DND-41 (cell line): ENCODE measurements at regions not wholly inside any gene's neighbourhood (a gene's known extent, or its start where the extent isn't known, plus 50 kb on each side); places are given as distances from the start of the nearest gene placed in this dataset.

Experiments
- ATAC-seq: fragments of 200-7000 bp; cut with Tn5 transposase; 3 replicates; pipeline ENCODE4 v1.9.1; 2021; ENCODE audit warnings: low read depth; ENCODE audit not compliant: insufficient read depth
- DNase-seq: peaks from one replicate; pipeline ENCODE4 v3.0.0-alpha.2; 2020
- H2AFZ ChIP-seq: 2 replicates; pipeline ENCODE4 v1.6.0; 2012; ENCODE audit warnings: low read depth, low read length
- H3K27ac ChIP-seq: 2 replicates; pipeline ENCODE4 v1.5.1; 2012; ENCODE audit warnings: low read length, inconsistent platforms
- H3K27me3 ChIP-seq: fragments of 200-600 bp; sonication (generic); 2 replicates; pipeline ENCODE4 v1.6.0; 2012; ENCODE audit warnings: low read length, mild to moderate bottlenecking, inconsistent platforms; ENCODE audit not compliant: insufficient read depth, poor library complexity
- H3K36me3 ChIP-seq: 2 replicates; pipeline ENCODE4 v1.5.1; 2012; ENCODE audit warnings: low read length, inconsistent platforms; ENCODE audit not compliant: insufficient read depth
- H3K4me1 ChIP-seq: 2 replicates; pipeline ENCODE4 v1.5.1; 2012; ENCODE audit warnings: mild to moderate bottlenecking, low read length; ENCODE audit not compliant: insufficient read depth
- H3K4me2 ChIP-seq: 2 replicates; pipeline ENCODE4 v1.6.0; 2012; ENCODE audit warnings: mild to moderate bottlenecking, moderate library complexity, low read length, inconsistent platforms; ENCODE audit not compliant: insufficient read depth
- H3K4me3 ChIP-seq, 2 experiments: fragments of 200-600 bp in 1 of 2; shearing (Covaris generic) in 1 of 2; 2 replicates each; pipeline ENCODE4 v1.5.1; 2012 to 2016; ENCODE audit warnings: inconsistent platforms in 2 of 2, low read length in 2 of 2, mild to moderate bottlenecking in 2 of 2, low read depth in 1 of 2, moderate library complexity in 1 of 2
- H3K79me2 ChIP-seq: 2 replicates; pipeline ENCODE4 v1.6.0; 2012; ENCODE audit warnings: low read length, inconsistent platforms; ENCODE audit not compliant: insufficient read depth
- H3K9ac ChIP-seq: 2 replicates; pipeline ENCODE4 v1.6.0; 2012; ENCODE audit warnings: low read depth, mild to moderate bottlenecking, inconsistent platforms, low read length, moderate library complexity
- H3K9me3 ChIP-seq: 2 replicates; pipeline ENCODE4 v1.5.1; 2012; ENCODE audit warnings: low read length, moderate library complexity, mild to moderate bottlenecking, inconsistent platforms; ENCODE audit not compliant: insufficient read depth, severe bottlenecking
- H4K20me1 ChIP-seq: 2 replicates; pipeline ENCODE4 v1.6.0; 2012; ENCODE audit warnings: low read length; ENCODE audit not compliant: insufficient read depth
- EZH2 ChIP-seq: IDR thresholded peaks from 3 replicates; pipeline ENCODE4 v1.6.1; 2012; ENCODE audit warnings: borderline replicate concordance, low read depth, mild to moderate bottlenecking, moderate library complexity, low read length, inconsistent platforms; ENCODE audit not compliant: severe bottlenecking
- TF ChIP-seq, protein P1 (sequence below): IDR thresholded peaks from 2 replicates; pipeline ENCODE4 v1.5.1; 2012; ENCODE audit warnings: borderline replicate concordance, low read length, moderate library complexity, mild to moderate bottlenecking; ENCODE audit not compliant: poor library complexity, severe bottlenecking; ENCODE audit errors: extremely low read depth

DNA sequence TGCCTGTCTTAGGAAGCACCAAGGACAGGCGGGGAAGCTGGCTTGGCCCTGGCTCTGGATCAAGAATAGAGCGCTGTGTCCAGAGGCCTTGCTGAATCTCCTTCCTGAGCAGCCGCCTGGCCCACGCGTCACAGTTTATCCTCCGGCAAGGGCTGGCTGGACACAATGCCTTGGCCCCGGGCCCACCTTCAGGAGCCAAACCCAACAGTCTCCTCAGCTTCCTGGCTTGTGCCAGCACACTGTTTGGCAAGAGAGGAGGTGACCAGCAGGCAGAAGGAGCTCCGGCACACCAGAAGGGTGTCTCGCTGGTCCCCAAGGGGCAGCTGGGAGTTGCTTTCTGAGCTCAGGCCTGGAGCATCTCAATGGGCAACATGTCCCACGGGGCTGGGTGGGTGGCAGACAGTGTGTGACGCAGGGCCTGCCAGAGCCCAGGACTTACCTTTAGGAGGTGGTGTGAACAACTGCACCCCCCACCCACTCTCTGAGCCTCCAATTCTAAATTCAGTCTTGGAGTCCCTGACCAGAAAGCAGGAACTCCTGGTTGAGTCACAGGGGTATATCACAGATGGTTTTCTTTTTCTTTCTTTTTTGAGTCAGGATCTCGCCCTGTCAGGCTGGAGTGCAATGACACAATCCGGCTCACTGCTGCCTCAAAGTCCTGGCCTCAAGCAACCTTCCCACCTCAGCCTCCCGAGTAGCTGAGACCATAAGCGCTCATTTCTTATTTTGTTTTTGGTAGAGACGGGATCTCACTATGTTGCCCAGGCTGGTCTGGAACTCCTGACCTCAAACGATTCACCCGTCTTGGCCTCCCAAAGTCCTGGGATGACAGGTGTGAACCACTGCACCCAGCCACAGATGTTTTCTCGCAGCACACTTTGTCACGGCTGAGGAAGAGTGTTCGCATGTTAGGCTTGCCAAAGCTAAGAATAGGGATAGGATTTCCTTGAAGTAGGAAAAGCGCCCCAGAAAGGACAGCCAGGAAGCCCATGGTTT, 361.2 kb downstream of the BCOR start:
- Histone ChIP-seq H3K9ac (no peak overlapping the region), H3K27me3 (no peaks in the 10 kb centered on the region), H4K20me1 (no peaks in the 10 kb centered on the region), H3K4me2 (no peak overlapping the region), H3K4me3 (no peak overlapping the region), H2AFZ (no peak overlapping the region), H3K9me3 (no peaks in the 10 kb centered on the region), H3K36me3 (no peaks in the 10 kb centered on the region), H3K4me1 (no peaks in the 10 kb centered on the region), H3K27ac (no peak overlapping the region), H3K79me2 (no peaks in the 10 kb centered on the region)
- ATAC-seq (no peak), DNase-seq (no peak)
- no peak for TF ChIP-seq EZH2
- TF ChIP-seq, protein P1, sequence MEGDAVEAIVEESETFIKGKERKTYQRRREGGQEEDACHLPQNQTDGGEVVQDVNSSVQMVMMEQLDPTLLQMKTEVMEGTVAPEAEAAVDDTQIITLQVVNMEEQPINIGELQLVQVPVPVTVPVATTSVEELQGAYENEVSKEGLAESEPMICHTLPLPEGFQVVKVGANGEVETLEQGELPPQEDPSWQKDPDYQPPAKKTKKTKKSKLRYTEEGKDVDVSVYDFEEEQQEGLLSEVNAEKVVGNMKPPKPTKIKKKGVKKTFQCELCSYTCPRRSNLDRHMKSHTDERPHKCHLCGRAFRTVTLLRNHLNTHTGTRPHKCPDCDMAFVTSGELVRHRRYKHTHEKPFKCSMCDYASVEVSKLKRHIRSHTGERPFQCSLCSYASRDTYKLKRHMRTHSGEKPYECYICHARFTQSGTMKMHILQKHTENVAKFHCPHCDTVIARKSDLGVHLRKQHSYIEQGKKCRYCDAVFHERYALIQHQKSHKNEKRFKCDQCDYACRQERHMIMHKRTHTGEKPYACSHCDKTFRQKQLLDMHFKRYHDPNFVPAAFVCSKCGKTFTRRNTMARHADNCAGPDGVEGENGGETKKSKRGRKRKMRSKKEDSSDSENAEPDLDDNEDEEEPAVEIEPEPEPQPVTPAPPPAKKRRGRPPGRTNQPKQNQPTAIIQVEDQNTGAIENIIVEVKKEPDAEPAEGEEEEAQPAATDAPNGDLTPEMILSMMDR: no peak

DNA sequence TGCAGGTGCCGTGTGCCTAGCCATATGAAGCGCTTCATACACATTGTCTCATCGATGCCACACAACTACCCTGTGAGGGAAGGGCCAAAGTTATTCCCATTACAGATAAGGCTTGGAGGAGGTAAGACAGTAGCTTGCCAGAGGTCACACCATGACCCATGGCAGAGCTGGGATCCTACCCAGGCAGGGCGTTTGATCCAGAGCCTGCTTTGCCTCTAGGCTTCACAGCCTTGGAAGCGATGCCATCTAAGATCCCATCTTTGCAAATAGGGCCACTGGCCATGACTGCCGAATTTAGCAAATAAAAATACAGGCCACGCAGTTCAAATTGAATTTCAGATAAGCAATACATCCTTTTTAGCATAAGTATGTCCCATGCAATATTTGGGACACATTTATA, 358.2 kb downstream of the BCOR start:
- DNase-seq (no peak), ATAC-seq (no peak)
- Histone ChIP-seq H3K27me3 (no peaks in the 10 kb centered on the region), H3K4me2 (no peak overlapping the region), H3K4me1 (no peaks in the 10 kb centered on the region), H4K20me1 (no peaks in the 10 kb centered on the region), H3K9ac (no peak overlapping the region), H3K27ac (no peak overlapping the region), H3K4me3 (no peak overlapping the region), H2AFZ (no peak overlapping the region), H3K36me3 (no peaks in the 10 kb centered on the region), H3K79me2 (no peaks in the 10 kb centered on the region), H3K9me3 (no peaks in the 10 kb centered on the region)
- TF ChIP-seq, protein P1: no peak
- no peak for TF ChIP-seq EZH2

DNA sequence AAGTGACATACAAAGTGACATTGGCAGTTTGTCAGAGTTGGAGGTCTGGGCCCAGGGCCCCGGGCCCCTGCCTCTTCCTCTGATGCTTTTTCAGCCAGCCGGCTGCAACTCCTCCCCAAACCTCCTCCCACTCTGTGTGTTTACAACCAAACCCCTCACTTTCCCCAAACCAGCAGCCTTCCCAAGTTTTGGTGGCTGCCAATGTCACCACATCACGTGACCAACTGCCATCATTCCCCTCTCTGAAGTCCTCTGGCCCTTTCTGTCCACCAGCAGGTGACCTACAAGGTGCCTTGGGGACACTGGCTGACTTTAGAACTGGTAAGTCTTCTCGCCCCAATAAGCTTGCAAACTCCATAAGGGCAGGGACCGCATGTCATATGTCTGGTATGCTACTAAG, 357.7 kb downstream of the BCOR start:
- H3K36me3 ChIP-seq: no peaks in the 10 kb centered on the region
- TF ChIP-seq EZH2: no peak
- TF ChIP-seq, protein P1: no peak
- DNase-seq (no peak), ATAC-seq (no peak)
- H3K4me1 ChIP-seq: no peaks in the 10 kb centered on the region
- no peaks in the 10 kb centered on the region for H3K9me3 ChIP-seq
- H3K4me2 ChIP-seq: no peak overlapping the region
- no peaks in the 10 kb centered on the region for H3K27me3 ChIP-seq
- no peak overlapping the region for H3K4me3 ChIP-seq
- H3K9ac ChIP-seq: no peak overlapping the region
- no peaks in the 10 kb centered on the region for H4K20me1 ChIP-seq
- no peaks in the 10 kb centered on the region for H3K79me2 ChIP-seq
- H2AFZ ChIP-seq: no peak overlapping the region
- H3K27ac ChIP-seq: no peak overlapping the region
